ENCODE measurements at regions not wholly inside any gene's neighbourhood (a gene's known extent, or its start where the extent isn't known, plus 50 kb on each side); places are given as distances from the start of the nearest gene placed in this dataset.
"Not testable (repeated sequence)": the region's sequence is repeated elsewhere in the genome, so short reads cannot be mapped to it uniquely, and the experiment has no call there.

DNA sequence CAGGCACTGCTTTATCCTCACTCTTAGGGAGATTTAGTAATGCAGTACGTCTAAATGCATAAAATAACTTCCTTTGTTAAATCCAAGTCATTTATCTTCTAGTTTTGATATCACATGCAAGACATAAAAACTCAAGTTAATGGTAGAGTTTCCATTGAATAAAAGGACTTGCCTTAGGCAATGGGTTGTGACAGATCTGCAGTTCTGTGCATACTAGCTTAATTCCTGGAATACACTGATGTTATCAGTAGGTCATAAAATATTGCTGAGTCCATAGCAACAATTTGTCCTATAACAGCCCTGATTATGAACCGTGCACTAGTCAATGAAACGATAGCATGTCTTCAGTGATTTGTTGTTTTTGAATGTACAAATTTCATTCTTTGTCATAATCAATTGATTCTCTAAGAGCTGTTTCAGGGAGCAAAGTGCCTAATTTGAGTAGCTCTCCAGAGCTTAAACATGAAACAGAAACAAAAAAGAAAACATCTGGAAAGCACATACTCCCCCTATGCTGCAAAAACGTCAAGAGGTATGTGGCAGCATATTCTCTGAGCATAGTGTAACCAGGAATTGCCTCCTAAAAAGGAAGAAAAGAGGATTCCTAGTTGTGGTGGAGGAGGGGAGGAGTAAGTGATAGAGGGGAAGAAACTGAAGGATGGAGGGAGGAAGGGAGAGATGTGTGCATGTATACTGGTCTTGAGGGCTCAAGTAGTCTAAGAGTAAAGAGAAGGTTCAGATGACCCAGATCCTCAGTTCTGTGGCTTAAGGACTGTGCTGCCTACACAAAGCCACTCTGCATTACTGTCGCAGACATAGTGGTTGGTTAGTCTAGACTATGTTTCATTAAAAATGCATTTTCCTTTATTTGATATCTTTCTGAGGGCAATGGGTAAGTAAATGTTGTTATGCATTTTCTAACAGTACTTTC, 589.2 kb downstream of the PRR16 start:
- no peak overlapping the region for H3K4me3 ChIP-seq
- peaks cover 0 to 5% (median 0%) of the 10 kb centered on the region in 4 donors for H3K9me3 ChIP-seq
- H3K36me3 ChIP-seq, result no peaks in the 10 kb centered on the region
- H3K27ac ChIP-seq, result no peak overlapping the region
- DNase-seq, result peak in 1 of 2 donors; percentile 8
- 51 to 69% (median 61%) methylated on average over 5 of the region's 5 CpGs for WGBS, 5 donors
- H3K4me1 ChIP-seq, result no peaks in the 10 kb centered on the region
- intact Hi-C loops (cut with DNase I; ENCODE audit: low total_unique reads), result no loop called here
- no peak for TF ChIP-seq POLR2A (IDR thresholded peaks at IDR 0.05)
- no peak for TF ChIP-seq EP300 (IDR thresholded peaks at IDR 0.05)
- no peak for TF ChIP-seq POLR2AphosphoS5 (IDR thresholded peaks at IDR 0.05)
- TF ChIP-seq, protein P1, sequence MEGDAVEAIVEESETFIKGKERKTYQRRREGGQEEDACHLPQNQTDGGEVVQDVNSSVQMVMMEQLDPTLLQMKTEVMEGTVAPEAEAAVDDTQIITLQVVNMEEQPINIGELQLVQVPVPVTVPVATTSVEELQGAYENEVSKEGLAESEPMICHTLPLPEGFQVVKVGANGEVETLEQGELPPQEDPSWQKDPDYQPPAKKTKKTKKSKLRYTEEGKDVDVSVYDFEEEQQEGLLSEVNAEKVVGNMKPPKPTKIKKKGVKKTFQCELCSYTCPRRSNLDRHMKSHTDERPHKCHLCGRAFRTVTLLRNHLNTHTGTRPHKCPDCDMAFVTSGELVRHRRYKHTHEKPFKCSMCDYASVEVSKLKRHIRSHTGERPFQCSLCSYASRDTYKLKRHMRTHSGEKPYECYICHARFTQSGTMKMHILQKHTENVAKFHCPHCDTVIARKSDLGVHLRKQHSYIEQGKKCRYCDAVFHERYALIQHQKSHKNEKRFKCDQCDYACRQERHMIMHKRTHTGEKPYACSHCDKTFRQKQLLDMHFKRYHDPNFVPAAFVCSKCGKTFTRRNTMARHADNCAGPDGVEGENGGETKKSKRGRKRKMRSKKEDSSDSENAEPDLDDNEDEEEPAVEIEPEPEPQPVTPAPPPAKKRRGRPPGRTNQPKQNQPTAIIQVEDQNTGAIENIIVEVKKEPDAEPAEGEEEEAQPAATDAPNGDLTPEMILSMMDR (IDR thresholded peaks at IDR 0.05), result no peak
- H3K27me3 ChIP-seq, result no peaks in the 10 kb centered on the region

- intact Hi-C loops (cut with DNase I; ENCODE audit: low total_unique reads), result no loop called here
- Histone ChIP-seq H3K9me3 (peaks cover 0 to 5% (median 0%) of the 10 kb centered on the region in 4 donors), H3K27ac (no peak overlapping the region), H3K4me3 (no peak overlapping the region), H3K4me1 (no peaks in the 10 kb centered on the region), H3K36me3 (no peaks in the 10 kb centered on the region), H3K27me3 (no peaks in the 10 kb centered on the region)
- TF ChIP-seq POLR2A (IDR thresholded peaks at IDR 0.05), result no peak
- TF ChIP-seq EP300 (IDR thresholded peaks at IDR 0.05), result no peak
- TF ChIP-seq, protein P1 (IDR thresholded peaks at IDR 0.05), result no peak
- no peak for TF ChIP-seq POLR2AphosphoS5 (IDR thresholded peaks at IDR 0.05)
- DNase-seq, result no peak
- WGBS, 5 donors, result 43 to 67% (median 58%) methylated on average over 1 of the region's 1 CpG
These were observed 591.5 kb downstream of the PRR16 start for GRCh38 chr5:121055586-121055985.

- H3K27ac ChIP-seq; DNase-seq; H3K27me3 ChIP-seq; H3K4me1 ChIP-seq; intact Hi-C loops (cut with DNase I; ENCODE audit: low total_unique reads); H3K4me3 ChIP-seq; H3K36me3 ChIP-seq: not testable (repeated sequence)
- H3K9me3 ChIP-seq, result peaks cover 0 to 11% (median 3%) of the 10 kb centered on the region in 4 donors
- 86 to 94% (median 88%) methylated on average over 23 of the region's 23 CpGs for WGBS, 5 donors
These were observed 600.1 kb downstream of the PRR16 start for GRCh38 chr5:121064241-121064640.

DNA sequence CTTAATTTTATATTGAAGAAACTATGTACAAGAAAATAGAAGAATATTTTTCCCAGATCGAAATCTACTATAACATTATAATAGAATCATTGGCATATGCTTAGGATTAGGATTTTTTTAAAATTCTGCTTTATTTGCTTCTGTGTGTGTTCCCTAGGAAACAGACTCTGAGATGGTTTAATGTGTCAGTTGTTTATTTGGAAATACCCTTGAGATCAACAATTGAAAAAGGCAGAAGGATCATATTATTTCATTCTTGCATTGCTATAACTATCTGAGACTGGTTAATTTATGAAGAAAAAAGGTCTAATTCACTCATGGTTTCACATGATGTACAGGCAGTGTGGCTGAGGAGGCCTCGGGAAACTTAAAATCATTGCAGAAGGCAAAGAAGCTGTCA, 622.6 kb downstream of the PRR16 start:
- Histone ChIP-seq H3K9me3 (peaks cover 0 to 5% (median 0%) of the 10 kb centered on the region in 4 donors), H3K27ac (no peak overlapping the region), H3K36me3 (no peaks in the 10 kb centered on the region), H3K4me1 (no peaks in the 10 kb centered on the region), H3K4me3 (no peak overlapping the region), H3K27me3 (no peaks in the 10 kb centered on the region)
- intact Hi-C loops (cut with DNase I; ENCODE audit: low total_unique reads), result no loop called here
- DNase-seq, result no peak
- TF ChIP-seq, protein P1 (IDR thresholded peaks at IDR 0.05), result no peak
- TF ChIP-seq POLR2A (IDR thresholded peaks at IDR 0.05) (no peak), POLR2AphosphoS5 (IDR thresholded peaks at IDR 0.05) (no peak), EP300 (IDR thresholded peaks at IDR 0.05) (no peak)
- 57 to 87% (median 85%) methylated on average over 2 of the region's 2 CpGs for WGBS, 5 donors

GRCh38 chr5:121087560-121087959, 623.5 kb downstream of the PRR16 start:
- H3K4me3 ChIP-seq, result no peak overlapping the region
- H3K36me3 ChIP-seq, result no peaks in the 10 kb centered on the region
- H3K9me3 ChIP-seq, result peaks cover 0 to 5% (median 0%) of the 10 kb centered on the region in 4 donors
- intact Hi-C loops (cut with DNase I; ENCODE audit: low total_unique reads), result no loop called here
- WGBS, 5 donors, result 59 to 85% (median 74%) methylated on average over 2 to 3 of the region's 3 CpGs
- H3K27me3 ChIP-seq, result no peaks in the 10 kb centered on the region
- no peak for TF ChIP-seq POLR2AphosphoS5 (IDR thresholded peaks at IDR 0.05)
- no peak for TF ChIP-seq EP300 (IDR thresholded peaks at IDR 0.05)
- no peak for TF ChIP-seq POLR2A (IDR thresholded peaks at IDR 0.05)
- TF ChIP-seq, protein P1 (IDR thresholded peaks at IDR 0.05), result no peak
- H3K27ac ChIP-seq, result no peak overlapping the region
- no peak for DNase-seq
- H3K4me1 ChIP-seq, result no peaks in the 10 kb centered on the region
